GM21390 (cell line): ENCODE measurements at regions not wholly inside any gene's neighbourhood (a gene's known extent, or its start where the extent isn't known, plus 50 kb on each side); places are given as distances from the start of the nearest gene placed in this dataset.
A peak's percentile ranks its signal among the peaks of the same experiment; 100 is the strongest.

Experiments
- ATAC-seq: cut with Tn5 transposase; IDR thresholded peaks from one replicate; pipeline ENCODE4 v1.9.1; 2021; ENCODE audit not compliant: unreplicated experiment

DNA sequence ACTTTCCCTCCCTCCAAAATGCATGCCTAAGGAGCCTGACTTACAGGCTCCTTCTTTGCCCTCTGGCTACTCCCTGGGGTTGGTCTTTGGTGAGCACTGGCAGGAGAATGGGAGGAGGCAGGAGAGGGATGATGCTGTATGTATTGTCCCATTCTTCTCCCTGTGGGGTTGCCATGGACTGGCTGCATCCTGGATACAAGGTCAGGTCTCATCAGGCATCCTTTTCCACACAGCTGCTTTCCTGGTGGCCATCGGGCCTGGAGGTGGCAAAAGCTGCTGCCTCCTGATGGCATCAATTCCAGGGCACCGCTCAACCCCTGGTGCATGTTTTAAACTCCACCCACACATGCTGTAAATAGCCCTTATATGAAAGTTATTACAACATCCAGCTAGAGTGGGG, 257.2 kb downstream of the ETS1 start:
- no peak for ATAC-seq

DNA sequence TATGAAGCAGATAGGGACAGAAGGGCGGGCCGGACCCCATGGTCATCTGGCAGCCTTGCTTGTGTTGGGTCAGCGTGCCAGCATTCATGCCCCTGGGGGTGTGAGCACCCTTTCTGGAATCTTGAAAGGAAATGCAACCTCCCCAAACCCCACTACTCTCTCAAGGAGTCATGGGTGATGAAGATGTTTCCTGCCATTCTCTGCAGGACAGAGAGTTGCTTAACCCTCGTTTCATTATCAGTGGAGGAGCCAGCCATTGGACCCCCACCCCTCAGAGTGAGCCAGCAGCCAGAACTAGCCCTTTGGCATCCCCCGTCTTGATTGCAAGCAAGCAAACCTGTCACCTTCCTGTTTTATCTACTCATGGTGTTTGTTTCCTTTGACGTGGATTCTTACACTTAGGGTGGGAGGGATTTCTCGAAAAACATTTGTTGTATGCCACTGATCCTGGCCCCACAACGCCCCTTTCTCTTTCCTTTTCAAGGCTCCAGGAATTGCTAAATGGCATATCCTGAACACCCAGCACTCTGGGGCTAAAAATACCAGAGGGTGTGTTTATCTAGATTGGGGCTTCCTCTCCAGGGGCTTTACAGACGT, 258.3 kb downstream of the ETS1 start:
- ATAC-seq = no peak

DNA sequence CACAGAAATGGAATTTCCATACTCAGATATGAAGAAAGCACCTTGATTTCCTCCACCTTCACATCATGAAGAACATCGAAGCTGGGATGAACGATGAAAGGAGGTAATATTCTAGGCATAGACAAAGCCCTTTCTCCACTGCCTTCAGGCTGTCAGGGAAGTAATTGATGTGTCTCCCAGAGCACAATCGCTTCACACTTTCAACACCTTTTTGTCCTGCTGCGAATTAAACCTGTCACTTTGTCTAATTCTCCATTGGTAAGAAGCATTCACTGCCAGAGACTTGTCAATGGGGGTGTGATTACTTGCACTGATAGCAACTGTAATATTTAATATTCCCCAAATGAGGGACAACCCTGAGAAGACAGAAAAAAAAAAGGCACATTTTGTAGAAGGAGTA, 260.1 kb downstream of the ETS1 start:
- no peak for ATAC-seq

DNA sequence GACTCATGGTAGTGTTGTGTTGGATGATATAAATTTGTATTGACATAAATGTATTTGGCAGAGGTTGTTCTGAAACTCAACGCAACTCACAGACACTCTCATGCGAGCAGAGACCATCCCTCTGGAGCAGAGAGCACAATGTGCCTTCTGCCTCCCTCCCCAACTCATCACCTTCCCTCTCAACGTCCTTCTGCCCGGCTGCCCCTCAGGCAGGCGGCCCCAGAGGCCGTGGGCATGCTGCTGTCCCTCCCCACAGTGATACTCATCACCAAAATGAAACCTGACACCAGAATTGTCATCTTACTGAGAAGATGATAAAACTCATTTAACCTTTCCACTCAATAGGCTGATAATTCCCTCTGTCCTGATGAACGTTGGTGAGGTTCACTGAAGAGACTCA, 260.6 kb downstream of the ETS1 start:
- no peak for ATAC-seq

DNA sequence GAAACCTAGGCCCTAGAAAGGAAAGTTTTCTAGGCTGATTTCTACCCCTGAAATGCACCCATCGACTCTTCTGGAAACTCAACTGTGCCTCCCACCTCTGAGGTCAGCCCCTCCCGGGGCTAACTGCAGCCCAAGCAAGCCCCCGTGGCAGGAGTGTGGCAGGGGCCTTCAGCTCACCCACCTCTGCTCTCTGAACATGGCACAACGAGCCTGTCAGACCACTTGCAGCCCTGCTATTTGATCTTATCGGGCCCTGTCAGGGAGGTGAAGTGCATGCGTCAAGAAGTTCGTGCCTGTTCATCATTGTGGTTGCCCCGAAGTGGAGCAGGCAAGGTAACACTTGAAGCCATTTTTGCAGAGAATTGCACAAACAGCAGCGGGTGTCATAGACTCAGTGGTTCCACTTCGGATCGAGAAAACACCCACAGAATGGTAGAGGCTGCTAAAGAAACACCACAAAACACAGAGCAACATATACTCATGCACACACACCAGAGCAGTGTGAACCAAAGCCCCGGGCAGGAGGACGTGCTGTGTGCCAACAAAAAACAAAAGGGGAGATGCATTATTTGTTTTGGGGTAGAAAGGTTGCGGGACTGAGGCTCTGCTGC, 262.7 kb downstream of the ETS1 start:
- no peak for ATAC-seq

DNA sequence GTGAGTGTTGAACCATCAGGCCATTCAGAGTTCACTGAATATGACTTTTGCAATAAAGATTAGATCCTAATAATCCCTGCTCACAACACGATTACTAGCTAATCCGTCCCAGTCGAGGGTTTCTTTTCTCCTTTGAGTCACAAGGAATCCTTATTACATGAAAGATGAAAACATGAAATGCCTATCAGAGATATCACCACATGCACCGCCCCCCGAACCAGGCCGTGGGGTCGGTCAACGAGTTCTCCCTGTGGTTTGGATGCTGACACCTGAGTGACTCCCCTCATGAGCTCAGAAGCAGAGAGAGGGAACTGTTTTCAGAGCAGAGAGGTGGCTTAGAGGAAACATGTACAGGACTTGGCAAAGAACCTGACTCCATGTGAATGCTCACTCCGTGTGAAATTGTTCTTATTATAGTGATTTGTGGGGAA, 263.3 kb downstream of the ETS1 start:
- ATAC-seq = no peak

DNA sequence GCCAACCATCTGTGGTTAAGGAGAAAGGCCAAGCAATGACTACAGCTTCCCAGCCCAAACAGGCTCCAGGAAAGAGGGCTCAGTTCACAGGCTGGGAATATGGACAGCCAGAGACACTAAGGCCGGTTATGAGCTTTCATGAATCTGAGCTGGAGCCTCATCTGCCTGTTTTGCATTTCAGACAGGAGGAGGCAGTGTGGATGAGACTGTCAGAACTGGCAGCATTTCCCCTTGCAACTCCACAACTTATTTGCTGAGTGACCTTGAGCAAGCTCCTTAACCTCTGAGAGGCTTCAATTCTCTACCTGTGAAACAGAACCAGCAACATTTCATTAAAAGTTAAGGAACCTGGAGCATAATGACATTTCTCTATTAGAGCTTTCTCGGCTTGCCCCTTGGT, 264.0 kb downstream of the ETS1 start:
- peak; percentile 52 for ATAC-seq

DNA sequence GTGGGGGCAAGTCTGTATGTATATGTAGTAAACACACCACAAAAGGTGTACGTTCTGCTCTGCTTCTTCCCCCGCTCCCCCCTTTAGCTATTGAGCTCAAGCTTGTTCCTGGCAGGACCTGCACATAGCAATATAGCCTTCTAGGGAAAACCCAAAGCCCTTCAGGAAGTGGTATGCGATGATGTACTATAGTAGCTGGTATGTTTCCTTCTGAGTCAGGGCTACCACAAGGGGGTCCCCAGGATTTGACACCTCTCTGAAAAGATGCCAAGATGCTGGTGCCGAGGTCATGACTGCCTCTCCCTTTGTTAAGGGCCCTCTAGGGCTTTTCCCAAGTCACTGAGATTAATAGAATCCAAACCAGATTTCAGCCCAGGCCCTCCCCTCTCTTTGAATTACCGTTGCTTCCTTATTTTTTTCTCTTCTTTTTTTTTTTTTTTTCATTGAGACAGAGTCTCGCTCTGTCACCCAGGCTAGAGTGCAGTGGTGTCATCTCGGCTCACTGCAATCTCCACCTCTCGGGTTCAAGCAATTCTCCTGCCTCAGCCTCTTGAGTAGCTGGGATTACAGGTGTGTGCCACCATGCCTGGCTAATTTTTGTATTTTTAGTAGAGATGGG, 268.4 kb downstream of the ETS1 start:
- ATAC-seq = peak; percentile 84

DNA sequence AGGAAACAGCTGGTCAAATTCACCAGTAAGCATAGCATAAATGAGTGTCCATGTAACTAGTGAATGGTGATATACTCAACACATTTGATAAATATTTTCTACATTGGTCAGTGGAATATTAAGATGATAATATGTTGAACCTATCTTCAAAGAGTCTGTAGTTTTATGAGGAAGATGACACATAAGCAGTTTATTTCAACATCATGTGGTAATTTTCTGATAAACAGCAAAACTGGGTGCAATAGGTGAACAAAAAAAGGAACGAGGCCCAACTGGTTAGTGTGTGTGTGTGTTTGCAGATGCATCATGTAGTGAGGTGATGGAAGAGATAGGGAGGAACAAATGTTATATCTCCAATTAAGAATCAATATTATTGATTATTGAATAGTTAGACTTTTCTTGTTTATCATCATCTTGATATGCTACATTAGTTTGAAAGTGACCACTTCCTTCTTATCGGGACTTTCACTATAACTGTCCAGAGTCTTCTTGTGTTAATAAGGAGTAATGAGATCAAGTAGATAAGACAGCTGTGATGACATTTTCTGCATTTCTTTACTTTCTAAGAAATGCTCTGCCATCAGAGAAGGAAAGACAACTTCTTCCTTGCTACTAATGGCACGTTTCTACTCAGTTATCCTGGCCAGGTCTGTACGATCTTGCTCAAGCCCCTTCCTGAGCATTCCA, 270.7 kb downstream of the ETS1 start:
- no peak for ATAC-seq

DNA sequence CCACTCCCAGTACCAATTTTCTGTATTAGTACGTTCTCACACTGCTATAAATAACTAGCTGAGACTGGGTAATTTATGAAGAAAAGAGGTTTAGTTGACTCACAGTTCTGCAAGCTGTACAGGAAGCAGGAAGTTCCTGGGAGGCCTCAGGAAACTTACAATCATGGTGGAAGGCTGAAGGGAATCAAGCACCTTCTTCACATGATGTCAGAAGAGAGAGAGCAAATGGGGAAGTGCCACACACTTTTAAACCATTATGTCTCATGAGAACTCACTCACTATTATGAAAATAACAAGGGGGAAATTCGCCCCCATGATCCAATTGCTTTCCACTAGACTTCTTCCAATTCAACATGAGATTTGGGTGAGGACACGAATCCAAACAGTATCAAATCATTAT, 271.4 kb downstream of the ETS1 start:
- no peak for ATAC-seq

DNA sequence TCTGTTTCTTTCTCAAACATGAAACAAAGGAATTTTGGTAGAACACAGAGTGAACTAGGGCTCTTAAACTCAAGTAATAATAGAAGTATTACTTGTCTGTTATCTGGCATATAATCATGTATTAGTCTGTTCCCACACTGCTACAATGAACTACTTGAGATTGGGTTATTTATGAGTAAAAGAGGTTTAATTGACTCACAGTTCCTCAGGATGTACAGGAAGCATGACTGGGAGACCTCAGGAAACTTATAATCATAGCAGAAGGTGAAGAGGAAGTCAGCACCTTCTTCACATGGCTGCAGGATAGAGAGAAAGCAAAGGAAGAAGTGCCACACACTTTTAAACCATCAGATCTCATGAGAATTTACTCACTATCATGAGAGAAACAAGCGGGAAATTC, 273.4 kb downstream of the ETS1 start:
- no peak for ATAC-seq

DNA sequence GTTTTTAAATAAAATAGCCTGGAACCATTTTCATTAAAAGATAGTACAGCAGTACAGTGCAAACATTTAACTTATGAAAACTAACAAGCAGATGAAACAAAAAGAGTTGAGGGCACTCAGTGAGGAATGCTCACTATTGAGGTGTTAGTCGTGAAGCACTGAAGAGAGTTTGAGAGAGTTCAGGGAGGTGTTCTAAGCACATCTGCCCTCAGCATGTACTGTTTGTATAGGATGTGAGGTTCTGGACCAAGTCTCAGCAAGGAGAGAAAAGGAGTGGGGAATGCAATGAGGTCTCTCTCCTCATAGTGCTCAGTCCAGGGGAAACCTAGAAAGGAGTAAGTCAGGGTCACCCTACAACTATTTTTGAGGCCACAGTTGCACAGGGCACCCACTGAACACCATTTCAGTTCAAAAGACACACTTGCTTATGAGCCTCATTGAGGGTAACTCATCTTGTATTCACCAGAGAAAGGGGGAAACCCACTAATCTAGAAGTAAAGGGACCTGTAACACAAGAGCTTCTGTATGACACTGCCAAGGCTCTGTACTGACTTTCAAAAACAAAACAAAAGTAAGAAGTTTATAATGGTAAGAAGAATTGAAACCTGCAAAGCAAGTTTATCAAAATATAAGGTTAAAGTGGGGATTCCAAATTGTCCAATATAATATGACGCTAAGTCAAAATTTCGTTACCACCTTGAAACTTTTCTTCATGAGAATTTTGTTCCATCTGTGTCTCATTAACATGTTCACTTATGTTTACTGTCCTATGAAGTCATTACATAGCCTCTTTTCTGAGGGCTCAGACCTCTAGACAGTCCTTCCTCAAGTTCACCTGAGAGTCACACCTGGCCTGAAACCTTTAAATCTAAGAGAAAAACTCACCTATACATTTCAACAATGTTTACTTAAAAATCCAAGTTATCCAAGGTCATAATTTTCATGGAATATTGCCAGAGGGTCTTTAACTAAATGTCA, 275.3 kb downstream of the ETS1 start:
- ATAC-seq = peak; percentile 69

DNA sequence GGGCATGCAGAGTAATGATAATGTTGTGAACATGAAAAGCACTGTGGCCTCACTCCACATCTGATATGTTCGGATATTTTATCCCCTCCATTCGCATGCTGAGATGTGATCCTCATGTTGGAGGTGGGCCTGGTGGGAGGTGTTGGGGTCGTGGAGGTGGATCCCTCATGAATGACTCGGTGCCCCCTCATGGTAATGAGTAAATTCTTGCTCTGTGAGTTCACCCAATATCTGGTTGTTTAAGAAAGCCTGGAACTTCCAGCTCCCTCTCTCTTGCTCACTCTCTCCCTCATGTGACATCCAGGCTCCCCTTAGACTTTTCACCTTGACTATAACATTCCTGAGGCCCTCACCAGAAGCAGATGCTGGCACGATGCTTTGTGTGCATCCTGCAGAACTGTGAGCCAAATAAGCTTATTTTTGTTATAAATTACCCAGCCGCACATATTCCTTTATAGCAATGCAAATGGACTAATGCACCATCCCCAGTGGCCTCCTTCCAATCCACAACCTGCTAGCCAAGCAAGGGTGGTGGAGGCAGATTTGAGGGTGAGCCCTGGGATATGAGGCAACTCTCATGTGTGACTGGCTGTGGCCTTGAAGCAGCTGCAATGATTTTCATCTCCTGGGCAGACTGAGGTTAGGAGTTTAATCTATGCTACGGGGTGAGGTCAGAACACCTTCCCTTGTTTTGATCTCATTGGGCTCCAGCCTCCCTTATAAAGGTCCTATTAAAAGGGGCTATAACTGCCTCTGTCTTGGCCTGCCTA, 276.5 kb downstream of the ETS1 start:
- no peak for ATAC-seq

DNA sequence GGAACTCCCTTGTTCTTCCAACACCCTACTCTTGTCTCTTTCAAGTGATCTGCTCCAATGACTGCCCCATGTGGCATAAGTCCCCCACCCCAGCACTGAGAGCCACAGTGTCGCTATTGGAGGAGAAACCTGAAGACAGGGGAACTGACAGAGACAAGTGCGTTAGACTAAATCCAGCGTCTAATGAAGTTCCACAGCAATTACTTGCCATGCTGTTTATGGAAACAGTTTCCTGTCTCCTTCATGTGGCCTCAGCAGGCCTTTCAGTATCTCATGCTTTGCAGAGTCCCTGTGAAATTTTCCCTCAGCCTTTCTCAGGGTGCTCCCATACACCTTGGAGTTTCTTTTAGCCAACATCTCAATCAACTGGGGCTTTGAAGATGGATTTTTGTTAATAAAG, 277.4 kb downstream of the ETS1 start:
- ATAC-seq = no peak

DNA sequence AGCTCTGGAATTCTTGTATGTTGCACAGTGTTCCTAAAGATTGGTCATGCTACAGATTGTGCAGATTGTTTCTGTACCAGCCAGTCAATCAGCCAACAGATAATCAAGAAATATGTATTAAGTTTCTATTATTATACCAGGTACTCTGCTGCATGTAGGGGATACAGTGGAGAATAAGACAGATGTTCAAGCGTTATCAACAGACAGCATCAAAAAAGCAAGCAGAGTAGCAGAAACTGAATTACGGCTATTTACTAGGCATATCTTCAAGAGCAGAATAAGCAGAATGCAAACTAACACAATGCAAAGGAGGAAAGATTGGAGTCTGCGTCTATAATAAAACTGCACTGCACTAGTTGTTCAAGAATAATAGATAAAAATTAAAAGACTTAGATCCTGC, 278.6 kb downstream of the ETS1 start:
- ATAC-seq = no peak

DNA sequence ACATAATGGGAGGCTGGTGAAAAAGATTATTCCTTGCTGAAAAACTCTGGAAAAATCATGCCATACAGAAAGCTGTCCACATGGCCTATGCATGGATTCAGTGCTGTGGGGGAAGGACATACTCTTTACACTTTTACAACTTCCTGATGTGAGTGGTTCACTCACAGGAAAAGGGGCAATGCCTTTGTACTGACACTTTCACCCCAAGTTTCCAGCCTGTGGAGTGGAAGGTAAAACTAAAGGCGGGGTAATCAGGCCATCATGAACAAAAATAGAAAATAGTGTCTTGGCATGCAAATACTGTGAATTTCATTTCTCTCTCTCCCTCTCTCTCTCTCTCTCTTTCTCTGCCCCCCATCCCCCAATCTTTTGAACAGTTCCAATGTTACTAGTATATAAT, 281.8 kb downstream of the ETS1 start:
- no peak for ATAC-seq

DNA sequence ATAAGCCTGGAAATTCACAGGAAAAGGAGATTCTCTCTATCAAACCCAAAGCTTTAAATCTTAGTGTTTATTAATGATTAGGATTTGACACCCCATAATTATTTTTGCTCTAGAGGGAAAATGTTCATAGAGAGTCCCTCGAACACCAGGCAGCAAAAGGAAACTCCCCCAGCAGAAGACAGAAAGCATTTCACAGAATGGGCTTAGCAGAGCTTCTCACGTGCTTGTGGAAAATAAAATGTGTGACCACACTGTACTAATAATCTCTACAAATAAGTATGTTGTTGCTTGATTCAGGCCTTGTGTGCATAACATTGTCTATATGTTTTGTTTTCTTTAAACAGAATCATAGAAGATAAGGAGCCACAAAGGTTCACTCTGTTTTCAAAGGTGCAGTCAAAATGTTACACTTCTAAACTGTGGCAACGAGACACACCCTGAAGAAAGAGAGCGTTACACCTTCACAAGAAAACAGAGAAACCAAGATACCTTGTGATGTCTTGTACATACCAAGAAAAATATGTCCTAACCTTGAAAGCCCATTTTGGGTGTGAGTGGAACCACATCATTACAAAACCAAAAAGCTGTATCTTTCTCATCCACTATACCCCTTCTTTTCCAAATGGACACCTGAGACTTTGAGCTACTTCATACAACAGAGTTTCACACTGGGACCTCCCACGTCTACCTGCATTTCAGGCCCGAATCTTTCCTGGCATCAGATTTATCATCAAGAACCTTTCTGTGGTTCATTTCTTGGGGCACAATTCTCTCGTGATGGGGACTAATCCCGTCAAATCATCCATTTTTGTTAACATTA, 282.5 kb downstream of the ETS1 start:
- ATAC-seq = no peak

DNA sequence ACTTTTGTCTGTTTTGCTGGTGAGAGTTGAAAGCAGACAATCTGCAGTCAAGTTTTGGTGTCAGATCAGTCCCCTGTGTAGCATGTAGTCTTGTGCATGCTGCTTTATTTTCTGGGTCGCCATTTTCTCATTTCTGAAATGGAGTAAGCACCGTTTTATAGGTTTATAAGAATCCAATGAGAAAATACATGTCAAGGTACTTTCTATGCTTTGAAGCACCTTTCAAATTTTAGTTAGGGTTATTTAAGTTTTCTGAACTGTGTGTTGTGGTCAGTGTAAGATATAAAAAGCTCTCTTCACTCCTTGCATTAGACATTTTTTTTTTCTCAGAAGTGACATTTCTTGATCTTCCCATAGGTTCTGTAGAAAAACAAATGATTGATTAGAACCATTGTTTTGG, 283.2 kb downstream of the ETS1 start:
- ATAC-seq = no peak

DNA sequence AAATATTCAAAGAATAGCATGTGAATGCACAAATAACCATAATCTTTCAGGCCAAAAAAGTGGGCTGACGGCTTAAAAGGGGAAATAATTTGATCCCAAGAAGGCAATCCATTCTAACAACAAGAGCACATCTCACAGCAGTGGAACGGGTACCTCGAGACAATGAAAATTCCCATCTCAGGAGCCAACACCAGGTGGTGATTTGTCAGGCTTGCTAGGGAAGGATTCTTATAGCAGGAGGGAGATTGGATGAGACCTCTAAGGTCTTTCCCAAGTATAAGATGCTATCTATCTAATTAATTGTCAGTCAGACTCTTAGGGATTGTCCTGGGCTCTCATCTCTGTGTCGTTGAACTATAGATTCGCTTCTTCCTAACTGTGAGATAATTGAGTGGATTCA, 284.0 kb downstream of the ETS1 start:
- no peak for ATAC-seq
